ELF-1 (cell line): ENCODE measurements at regions not wholly inside any gene's neighbourhood (a gene's known extent, or its start where the extent isn't known, plus 50 kb on each side); places are given as distances from the start of the nearest gene placed in this dataset.

ENCODE experiments used
- DNase-seq: peaks from one replicate; pipeline ENCODE4 v3.0.0-alpha.2; 2016; ENCODE audit warnings: low read depth, low spot score

GRCh38 chr5:174234388-174234787 is 188.9 kb downstream of the NSG2 start:
- DNase-seq, result no peak

DNA sequence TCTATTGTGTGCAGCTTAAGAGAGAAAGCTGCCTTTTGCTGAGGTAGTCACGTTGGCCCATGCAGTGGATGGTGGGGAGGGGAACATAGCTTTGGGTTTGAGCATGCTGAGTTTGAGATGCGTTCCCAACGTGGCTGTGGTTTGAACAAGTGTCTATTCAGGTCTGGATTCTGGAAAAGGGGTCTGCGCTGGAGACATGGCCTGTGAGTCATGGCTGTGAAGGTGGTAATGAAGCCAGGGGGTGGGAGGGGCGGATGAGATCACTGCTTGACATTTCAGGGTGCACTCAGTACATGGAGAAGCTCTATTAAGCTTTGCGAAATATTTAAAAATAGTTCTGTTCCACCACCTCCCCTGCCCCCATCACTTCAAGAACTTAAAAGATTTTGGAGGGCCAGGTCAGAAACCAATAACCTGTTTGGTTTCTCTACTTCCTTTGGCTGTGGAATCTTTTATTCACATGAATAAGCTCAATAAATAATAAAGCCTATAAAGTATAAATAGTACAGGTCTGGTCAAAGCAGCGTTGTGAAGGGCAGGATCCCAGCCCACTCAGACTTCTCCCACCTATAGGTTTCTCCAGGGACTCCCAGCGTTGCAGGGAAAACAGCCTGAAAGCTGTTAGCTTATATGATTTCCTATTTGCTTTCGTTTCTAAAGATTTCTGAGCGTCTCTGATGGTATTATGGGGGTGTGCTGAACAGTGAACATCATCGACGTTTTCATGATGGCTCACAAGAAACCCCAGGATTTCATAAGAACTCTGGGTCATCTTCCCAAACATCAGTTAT is 189.9 kb downstream of the NSG2 start:
- DNase-seq, result no peak

DNA sequence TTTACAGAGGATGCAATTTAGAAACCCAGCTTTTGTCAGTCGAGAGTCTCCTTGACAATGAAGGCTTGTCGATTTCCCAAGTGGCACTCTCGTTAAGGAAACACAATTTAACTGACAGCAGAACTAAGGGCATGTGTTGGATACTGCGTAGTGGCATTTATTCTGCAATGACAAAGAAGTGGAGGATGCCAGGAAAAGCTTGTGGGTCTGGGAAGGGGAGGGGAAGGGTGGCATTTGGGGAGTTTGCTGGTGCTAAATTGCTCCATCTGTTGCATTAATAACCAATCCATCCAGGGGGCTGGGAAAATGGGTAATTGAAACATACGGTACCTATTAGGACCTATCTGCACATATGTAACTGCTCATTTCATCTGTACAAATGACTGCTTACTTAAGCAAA is 190.6 kb downstream of the NSG2 start:
- DNase-seq, result no peak

DNA sequence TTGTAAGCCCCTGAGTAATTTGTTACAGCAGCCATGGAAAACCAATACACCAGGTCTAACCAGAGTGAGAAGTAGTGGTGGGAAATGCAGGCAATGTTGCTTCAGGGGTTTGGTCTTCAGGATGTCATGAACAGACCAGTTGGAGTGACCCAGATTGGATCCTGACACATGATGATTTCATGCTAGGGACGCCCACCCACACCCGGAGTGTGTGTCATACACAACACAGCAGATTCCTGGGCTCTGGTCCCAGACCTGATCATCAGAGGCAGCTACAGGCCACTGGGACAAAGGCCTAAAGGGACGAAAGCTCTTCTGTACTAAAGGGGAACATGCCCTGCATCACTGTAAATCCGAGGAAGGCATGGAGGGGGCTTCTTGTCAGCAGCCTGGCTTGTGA is 194.2 kb downstream of the NSG2 start:
- DNase-seq, result no peak

DNA sequence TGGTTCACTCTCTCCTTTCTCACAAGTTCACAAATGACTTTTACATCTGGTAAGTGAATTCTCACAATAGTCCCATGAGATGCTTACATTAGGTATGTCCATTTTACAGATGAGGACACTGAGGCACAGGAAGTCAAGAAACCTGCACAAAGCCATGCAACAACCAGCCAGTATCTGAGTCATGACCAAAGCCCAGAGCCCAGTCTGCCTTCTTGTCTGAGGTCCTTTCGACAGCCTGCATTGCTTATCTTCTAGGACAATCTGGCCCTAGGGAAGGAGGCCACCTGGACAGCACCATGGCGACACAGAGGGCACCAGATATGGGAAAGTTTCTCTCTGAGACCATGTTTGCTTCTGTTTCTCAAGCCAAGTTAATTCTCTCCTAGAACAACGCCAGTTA is 197.1 kb downstream of the NSG2 start:
- no peak for DNase-seq

GRCh38 chr5:174243904-174244303 is 198.4 kb downstream of the NSG2 start:
- DNase-seq, result no peak

DNA sequence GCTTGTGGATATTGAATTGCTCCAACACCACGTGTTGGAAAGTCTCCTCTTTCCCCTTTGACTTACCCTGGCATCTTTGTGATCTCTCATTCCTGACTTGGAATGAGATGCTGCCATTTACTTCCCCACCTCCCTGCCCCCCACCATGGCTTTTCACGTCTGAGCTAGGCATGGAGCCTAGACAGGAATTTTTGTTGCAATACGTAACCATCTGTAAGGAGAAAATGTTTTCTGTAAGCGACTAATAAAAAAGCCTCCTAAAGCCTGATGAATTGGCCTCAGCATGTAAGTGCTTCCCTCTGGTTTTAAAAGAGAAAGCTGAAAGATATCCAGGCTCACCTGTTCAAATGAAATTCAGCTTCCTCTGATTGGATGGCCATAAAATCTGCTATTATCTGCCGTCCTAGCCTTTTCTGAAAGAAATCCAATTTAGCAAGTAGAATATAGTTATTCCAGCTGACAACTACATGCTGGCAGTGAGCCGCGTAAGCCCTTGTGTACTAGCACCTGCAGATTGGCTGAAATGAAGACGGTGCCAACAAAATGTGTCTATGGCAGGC is 200.1 kb downstream of the NSG2 start:
- no peak for DNase-seq

- no peak for DNase-seq
These were observed 201.2 kb downstream of the NSG2 start for GRCh38 chr5:174246743-174247142.

DNA sequence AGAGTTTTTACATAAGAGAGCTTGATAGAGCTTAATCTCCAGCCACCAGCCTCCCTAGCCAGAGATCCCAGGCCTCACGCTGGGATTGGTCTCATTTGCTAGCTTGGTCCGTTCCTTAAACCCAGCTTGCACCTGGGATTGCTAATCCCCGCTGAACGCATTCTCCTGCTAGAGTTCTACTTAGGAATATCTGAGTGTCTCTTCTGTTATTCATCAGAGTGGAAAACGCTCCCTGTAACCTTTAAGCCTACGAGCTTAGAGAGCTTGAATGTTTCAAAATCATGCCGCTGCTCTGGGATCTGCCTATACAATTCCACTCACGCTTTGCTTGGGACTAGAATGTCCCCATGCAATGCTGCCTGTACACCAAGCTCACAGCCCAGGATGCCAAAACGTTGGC is 201.8 kb downstream of the NSG2 start:
- no peak for DNase-seq

GRCh38 chr5:174251305-174252000 is 205.9 kb downstream of the NSG2 start:
- peak; percentile 51 for DNase-seq

DNA sequence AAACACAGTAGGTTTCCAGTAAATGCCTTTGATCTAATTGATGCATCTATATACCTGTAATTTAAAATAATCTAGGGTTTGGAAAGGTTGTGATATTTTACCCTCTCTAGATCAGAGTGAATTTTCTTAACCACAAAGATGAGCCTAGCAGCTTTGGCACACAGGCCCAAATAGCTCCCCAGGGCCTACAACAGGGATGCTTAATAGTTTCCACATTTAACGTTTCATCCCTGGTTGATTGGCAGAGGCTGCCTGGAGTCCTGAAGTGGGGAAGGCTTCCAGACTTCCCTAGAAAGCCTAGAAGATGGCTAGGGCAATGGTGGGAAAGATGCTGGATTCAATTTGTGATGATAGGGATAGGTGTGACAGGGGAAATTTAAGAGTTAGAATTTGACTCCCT is 206.6 kb downstream of the NSG2 start:
- no peak for DNase-seq

DNA sequence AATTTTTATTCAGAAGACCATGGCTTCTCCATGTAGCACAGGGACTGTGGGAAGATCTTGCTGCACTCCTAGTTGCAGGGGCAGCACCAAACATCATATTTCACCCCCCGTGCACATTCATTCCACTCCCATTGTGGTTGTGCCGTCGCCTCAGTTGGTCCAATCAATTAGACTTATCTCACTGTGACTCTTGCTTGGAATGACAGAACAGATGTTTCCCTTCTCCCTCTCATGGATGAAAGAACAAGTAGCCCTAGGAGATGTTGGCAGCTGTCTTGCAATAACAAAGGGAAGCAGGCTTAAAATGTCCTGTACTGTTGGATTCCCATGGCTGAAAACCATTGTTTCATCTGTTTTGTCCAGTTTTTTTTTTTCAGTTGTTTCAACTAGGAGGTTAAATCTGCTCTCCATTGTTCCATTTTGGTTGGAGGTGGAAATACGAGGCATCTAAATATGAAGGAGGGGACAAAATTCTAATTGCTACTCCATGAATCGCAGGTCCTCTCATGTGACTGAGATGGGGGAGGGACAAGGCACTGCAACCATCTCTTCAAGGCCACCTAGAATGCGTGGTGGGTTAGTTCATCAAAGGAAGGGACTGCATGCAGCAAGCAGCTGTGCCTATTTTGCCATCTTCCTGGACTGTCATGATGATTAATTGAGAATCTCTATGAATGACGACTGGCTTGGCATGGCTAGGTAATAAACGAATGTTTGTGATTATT is 214.4 kb downstream of the NSG2 start:
- DNase-seq, result no peak

- no peak for DNase-seq
These were observed 225.8 kb downstream of the NSG2 start for GRCh38 chr5:174271316-174271715.

GRCh38 chr5:174272671-174273070 is 227.2 kb downstream of the NSG2 start:
- no peak for DNase-seq

- no peak for DNase-seq
These were observed 227.8 kb downstream of the NSG2 start for GRCh38 chr5:174273325-174273724.

- no peak for DNase-seq
These were observed 230.5 kb downstream of the NSG2 start for GRCh38 chr5:174275959-174276358.

DNA sequence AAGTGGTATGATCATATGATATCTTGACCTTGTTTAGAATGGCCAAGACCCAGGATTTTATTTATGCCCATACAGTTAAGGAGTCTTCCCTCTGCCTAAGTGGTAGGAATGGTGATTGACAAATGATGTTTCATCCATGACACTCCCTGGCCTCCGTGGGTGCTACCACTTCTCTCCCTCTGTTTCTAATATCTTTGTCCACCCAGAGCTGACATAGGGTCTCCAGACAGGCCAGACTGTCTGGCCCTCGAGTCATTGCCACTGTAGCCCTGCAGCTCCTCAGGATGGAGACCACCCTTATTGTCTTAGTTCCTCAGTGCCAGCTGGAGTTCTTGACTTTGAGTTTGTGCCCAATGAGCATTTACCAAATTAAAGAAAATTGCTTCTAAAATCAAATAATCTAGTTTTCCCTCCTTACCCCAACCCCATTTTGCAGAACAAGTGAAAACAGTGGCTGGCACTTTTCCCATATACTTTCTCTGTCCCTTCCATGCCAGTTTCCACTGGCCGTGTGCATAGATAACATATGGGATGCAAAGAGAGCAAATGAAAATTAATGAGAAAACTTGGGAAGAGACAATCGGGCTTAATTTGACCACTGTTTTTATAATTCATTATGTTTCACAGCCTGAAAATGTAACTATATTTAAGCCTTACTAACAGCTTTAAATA is 235.7 kb downstream of the NSG2 start:
- no peak for DNase-seq

DNA sequence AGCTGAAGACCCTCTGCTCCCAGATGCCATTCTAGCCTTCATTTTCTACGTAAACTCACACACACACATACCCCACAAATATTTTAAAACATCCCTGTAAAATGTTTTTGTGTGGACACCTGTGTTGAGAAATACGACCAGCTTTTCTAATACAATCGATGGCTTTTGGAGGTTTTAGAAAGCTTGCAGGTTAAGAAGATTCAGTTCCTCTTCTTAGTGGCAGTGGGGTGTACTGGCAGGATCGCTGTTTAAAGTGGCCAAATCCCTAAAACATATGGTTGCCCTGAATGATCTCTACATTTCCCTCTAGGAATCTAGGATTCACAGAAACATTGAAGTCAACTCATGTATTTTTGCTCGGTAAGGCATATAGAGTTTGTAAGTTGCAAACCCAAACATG is 236.3 kb downstream of the NSG2 start:
- no peak for DNase-seq

DNA sequence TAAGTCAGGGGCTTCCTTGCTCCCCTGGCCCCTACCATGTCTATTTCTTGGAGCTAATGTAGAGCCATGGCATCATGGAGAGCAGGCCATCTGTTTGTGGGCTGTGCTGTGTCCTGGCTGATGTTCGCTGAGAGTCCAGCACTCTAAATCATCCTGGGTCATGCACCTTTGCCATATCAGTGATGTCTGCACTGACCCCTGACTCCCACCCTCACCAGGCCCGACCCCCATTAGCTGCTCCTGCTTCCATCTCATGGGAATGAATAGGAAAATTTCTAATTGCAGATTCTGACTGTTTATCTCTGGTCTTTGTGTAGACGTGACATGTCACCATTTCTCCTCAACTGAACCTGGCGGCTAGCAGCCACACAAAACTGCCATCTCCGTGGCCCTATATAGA is 236.9 kb downstream of the NSG2 start:
- no peak for DNase-seq

DNA sequence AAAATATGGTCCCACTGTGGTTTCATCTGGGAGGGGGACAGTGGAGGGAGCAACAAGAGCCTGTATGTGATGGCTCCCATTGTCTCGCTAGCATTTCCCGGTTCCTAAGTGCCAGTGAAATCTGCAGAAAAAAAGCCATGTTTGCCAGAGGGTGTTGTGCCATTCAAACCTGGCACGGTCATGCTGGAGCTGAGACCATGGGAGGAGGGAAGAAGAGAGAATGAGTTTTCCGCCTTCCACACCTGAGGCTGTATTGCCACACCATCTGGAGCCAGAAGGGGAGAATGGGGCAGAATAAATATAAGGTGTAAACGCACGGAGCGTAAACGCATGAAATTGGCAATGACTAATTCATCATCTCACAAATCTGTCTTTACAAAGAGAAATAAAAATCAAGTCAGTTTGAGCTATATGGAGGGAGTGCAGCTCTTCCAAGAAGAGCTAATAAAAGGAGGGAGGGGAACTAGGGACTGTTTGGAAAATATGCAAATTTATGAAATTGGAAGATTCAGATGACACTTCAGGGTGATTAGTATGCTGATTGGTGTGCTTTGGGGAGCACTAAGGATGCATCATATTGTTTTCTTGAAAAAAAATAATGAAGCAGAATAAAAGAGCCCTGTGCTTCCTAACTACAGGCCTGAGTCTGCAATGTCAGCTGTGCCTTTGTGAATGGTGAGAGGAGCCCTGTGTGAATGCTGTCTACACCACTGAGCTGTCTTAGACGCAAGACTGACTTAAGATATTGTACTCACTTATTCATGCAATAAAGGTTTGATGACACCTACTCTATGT is 237.9 kb downstream of the NSG2 start:
- no peak for DNase-seq

DNA sequence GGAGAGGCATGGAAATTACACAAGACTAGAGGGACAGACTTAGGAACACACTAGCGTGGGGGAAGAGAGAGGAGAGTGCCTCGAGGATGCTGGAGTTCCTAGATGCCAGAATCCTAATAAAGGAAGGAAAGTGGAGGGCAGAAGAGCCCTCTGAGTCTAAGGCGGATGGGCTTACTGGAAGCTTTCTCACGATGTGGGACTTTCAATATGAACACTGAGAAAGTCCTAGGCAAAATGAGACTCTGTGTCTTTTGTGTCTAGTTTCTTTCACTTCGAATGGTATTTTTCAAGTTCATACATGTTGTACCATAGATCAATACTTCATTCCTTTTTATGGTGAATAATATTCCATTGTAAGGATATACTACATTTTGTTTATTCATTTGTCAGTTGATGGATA is 239.4 kb downstream of the NSG2 start:
- no peak for DNase-seq
